ENCODE measurements at regions not wholly inside any gene's neighbourhood (a gene's known extent, or its start where the extent isn't known, plus 50 kb on each side); places are given as distances from the start of the nearest gene placed in this dataset.
"Not testable (repeated sequence)": the region's sequence is repeated elsewhere in the genome, so short reads cannot be mapped to it uniquely, and the experiment has no call there.

DNA sequence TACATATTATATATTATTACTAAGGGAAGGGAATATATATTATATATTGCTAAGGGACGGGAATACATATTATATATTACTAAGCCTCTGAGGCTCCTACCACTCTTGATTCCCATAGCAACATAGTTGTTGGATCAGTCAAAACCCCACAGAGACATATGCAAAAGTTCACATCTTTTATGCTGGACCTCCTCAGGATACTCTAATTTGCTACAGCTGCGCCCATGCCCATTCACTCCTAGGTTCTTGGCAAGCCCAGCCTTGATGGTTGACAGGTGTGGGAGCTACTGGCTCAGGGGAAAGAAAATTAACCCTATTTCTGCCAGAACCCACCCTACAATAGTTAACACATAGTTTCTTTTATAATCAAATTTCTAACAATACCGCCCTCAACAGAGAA is 752.2 kb downstream of the TTLL7 start:
- not testable (repeated sequence) for TF ChIP-seq POLR2A (IDR thresholded peaks at IDR 0.05; ENCODE audit: extremely low read depth, insufficient read length); CTCF (IDR thresholded peaks at IDR 0.05; ENCODE audit: low read depth, low read length); MAX (IDR thresholded peaks at IDR 0.05; ENCODE audit: low read depth, low read length); MYC (IDR thresholded peaks at IDR 0.05; ENCODE audit: low read depth, low read length)

Measured in NB4 (cell line).